Lower leg skin (tissue), 3 donors: ENCODE measurements at regions not wholly inside any gene's neighbourhood (a gene's known extent, or its start where the extent isn't known, plus 50 kb on each side); places are given as distances from the start of the nearest gene placed in this dataset.

Experiments used
- CTCF ChIP-seq, 3 donors: fragments of 450-650 bp; IDR thresholded peaks; one replicate each; pipeline ENCODE4 v1.5.1; 2016; ENCODE audit warnings: antibody characterized with exemption in 3 of 3, mild to moderate bottlenecking in 3 of 3, moderate library complexity in 2 of 3
- POLR2A ChIP-seq, 2 donors: fragments of 450-650 bp; IDR thresholded peaks; one replicate each; pipeline ENCODE4 v1.6.1; 2016 to 2017; ENCODE audit warnings: antibody characterized with exemption in 2 of 2, mild to moderate bottlenecking in 1 of 2, moderate library complexity in 1 of 2

GRCh38 chr13:80574113-80574850, 233.4 kb upstream of the SPRY2 start:
- TF ChIP-seq CTCF (IDR thresholded peaks at IDR 0.05), result no peak
- no peak for TF ChIP-seq POLR2A (IDR thresholded peaks at IDR 0.05)
